ENCODE measurements at regions not wholly inside any gene's neighbourhood (a gene's known extent, or its start where the extent isn't known, plus 50 kb on each side); places are given as distances from the start of the nearest gene placed in this dataset.

DNA sequence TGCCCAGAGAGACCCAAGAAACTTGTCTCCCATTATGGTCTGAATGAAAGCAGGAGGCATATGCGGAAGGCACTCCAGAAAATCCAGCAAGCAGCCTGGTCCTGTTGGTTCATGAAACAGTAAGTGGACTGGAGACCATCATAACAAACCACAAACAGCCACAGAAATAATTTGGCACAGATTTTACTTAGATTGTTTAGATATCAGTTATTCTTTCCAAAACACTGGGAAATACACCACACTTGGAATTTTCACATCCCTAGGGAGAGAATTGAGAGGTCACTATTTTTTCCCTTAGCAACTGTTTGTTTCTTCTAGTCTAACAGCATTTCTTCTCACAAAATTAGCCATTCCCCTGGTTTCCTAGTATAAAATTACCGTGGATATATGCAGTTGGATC, 300.8 kb downstream of the OSTF1 start:
- intact Hi-C loops (cut with DNase I) = no loop called here
- DNase-seq = no peak
- ATAC-seq (ENCODE audit: poor library complexity) = no peak

DNA sequence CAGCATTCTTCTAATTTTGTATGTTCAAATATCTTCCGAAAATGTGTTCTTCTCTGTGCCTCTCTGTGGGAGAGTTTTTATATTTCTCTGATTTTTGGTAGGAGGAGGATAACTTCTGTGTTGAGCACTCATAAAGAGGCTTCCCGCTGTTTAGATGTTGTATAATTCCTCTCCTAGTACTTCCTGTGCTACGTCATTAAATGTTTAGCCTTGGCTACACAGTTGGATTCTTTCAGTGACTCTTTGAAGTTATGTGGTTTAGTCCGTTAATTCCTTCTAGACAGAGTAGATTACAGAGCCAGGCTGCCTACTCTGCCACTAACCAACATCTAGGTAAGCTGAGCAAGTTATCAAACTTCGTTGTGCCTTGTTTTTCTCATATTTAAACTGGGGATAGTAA, 302.6 kb downstream of the OSTF1 start:
- ATAC-seq (ENCODE audit: poor library complexity) = no peak
- intact Hi-C loops (cut with DNase I) = no loop called here
- no peak for DNase-seq

DNA sequence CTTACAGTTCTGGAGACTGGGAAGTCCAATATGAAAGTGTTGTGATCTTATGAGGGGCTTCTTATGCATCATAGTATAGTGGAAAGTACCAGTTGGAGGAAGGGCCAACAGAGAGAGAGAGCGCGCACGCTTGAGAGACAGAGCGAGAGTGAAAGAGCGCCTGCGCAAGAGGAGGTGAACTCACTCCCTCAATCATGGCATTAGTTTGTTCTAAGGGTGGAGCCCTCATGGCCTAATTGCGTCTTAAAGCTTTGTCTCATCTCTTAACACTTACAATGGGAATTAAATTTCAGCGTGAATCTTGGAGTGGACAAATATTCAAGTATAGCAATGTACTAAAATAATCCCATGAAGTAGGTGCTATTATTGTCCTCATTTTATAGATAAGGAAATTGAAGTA, 303.2 kb downstream of the OSTF1 start:
- no peak for DNase-seq
- ATAC-seq (ENCODE audit: poor library complexity) = no peak
- intact Hi-C loops (cut with DNase I) = no loop called here

DNA sequence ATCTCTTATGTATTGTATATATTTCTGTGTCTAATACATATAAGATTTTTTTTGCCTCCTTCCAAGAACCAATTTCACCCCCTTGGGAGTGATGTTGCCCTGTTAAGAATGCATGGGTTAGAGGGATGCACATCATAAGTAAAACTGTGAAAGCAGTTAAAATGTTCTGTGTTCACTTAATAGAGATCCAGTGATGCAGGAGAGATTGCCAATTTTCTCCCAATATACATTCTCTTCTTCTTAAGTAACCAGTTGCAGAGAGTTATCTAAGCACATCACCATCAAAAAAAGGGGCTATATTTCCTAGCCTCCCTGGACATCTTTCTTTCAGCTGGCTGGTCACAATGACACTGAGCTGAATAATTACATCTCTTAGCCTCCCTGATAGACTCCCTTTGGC, 307.0 kb downstream of the OSTF1 start:
- ATAC-seq (ENCODE audit: poor library complexity) = no peak
- intact Hi-C loops (cut with DNase I) = no loop called here
- DNase-seq = no peak

DNA sequence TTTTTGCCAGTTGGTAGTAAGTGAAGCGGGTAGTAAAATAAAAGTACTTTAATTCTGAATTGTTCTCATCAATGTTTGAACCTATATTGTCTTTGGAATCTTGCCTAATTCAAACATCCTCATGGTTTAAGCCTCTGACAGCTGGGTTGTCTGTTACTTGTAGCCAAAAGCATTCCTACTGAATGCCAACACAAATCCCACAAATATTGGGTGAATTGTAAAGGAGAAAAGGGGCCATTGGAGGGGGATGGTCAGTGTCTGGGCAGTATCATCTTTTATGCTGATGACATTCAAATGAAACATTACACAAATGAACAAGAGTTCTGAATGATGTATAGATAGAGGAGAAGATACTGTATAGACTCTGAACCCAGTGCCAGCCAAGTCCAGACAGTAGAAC, 309.5 kb downstream of the OSTF1 start:
- intact Hi-C loops (cut with DNase I) = no loop called here
- ATAC-seq (ENCODE audit: poor library complexity) = no peak
- no peak for DNase-seq

DNA sequence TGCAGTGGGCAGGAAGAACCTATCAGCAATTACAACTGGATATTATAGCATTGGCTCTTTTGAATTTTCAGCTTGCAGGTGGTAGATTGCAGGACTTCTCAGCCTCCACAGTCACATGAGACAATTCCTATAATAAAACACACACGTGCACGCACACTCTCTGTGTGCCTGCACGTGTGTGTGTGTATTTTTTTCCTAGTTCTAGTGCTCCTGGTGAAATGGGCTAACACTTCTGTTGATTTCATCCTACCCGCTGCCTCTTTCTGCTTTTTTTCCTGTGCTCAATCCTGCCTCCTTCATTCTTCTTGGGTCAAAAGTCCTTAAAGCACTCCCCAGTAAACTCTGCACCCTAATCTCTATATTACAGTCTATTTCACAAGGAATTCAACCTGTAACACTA, 320.1 kb downstream of the OSTF1 start:
- intact Hi-C loops (cut with DNase I) = no loop called here
- DNase-seq (no peak), ATAC-seq (ENCODE audit: poor library complexity) (no peak)

DNA sequence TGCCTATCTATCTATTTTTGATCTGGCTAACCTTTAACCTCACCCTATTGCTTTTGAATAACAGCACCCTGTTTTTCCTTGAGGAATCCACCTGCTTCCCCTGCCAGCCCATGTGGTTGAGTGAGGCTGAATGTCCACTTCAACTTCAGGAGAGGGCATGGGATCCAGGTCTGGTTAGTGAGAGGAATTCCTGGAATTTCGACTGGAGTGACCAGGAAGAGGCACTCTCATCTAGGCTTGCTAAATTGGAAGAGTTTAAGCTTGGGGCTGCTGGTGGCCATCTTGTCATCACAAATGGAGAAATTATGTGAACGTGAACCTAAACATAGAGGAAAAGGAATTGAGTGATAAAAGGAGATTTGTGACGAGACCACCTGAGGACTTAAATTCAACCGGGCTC, 322.1 kb downstream of the OSTF1 start:
- DNase-seq (no peak), ATAC-seq (ENCODE audit: poor library complexity) (no peak)
- intact Hi-C loops (cut with DNase I) = no loop called here

DNA sequence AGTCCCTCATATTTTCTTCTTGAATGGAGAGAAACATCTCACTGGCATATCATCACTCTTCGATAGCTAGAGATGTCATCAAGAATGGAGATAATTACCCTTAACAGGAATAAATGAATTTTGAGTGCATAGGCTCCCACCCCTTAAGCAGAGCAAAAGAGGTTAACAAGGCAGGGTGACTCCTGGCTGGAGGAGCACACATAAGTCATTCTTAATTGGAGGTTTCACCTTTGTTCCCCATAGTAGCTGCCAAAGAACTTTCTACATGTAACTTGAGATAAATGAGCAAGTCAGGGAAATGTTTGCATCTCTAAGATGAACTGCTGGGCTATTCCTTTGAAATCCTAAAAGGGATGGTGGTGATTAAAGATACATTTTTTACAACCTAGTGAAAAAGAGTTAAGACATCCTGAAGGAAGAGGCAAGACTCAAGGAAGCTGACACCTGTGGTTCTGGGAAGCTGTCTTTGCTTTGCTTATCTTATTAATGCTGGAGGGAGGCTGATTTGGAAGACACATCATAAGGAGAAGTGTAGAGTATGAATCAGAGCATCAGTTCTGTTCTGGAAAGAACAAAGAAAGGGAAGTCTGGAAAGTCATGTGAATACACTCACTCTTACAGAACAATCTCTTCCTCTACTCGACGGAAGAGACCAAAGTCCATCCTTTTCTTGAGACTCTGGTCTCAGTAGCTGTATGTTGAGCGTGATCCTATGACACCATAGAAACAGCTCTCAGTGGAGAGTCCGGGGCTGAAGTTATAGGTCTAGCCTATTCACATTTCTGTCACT, 326.3 kb downstream of the OSTF1 start:
- ATAC-seq (ENCODE audit: poor library complexity) (no peak), DNase-seq (no peak)
- intact Hi-C loops (cut with DNase I) = no loop called here

DNA sequence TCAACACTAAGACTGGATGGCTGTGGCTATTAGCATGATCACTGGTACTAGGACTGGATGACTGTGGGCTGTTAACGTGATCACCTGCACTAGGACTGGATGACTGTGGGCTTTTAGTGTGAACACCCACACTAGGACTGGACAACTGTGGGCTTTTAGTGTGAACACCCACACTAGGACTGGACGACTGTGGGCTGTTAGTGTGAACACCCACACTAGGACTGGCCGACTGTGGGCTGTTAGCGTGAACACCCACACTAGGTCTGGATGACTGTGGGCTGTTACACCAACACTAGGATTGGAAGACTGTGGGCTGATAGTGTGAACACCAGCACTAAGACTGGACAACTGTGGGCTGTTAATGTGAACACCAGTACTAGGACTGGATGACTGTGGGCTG, 329.2 kb downstream of the OSTF1 start:
- DNase-seq = no peak
- intact Hi-C loops (cut with DNase I) = no loop called here
- ATAC-seq (ENCODE audit: poor library complexity) = no peak

DNA sequence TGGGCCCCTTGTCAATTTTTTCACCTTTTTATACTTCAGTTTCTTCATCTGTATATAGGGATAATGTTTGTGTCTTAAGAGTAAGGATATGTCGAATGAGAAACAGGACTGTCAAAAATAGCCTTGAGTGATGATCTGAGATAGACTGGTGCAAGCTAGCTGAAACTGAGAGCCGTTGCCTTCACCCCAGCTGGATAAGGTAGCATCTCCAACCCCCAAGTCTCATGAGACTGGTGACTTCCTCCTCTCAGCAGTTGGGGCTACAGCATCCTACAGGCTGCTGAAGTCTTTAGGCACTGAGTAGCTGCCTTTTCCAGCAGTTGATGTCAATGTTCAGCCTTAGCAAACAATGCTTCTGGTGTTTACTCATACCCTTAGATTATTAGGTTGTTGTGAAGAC, 330.2 kb downstream of the OSTF1 start:
- ATAC-seq (ENCODE audit: poor library complexity) (no peak), DNase-seq (no peak)
- intact Hi-C loops (cut with DNase I) = no loop called here

DNA sequence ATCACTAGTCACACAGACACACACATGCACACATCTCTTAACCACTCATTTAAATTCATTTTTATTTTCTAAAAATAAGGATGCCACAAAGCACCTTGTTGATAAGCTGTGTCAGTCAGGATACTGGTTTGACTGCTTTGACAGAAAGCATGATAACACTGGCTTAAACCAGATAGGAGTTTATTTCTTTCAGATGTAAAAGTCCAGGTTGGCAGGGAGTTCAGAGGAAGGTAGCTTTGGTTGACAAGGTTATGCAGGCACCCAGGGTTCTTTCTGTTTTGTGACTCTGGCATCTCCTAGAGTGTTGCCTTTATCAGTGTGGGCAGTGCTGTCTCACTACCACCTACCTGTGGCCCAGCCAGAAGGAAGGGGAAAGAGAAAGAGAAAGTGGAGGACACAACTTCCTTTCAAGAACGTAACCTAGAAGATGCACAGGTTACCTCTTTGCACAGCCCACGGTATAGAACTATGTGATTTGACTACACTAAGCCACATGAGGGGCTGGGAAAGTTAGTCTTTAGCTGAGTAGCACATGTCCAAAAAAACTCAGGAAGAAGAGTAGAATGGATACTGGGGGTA, 334.7 kb downstream of the OSTF1 start:
- DNase-seq (no peak), ATAC-seq (ENCODE audit: poor library complexity) (no peak)
- intact Hi-C loops (cut with DNase I) = no loop called here

DNA sequence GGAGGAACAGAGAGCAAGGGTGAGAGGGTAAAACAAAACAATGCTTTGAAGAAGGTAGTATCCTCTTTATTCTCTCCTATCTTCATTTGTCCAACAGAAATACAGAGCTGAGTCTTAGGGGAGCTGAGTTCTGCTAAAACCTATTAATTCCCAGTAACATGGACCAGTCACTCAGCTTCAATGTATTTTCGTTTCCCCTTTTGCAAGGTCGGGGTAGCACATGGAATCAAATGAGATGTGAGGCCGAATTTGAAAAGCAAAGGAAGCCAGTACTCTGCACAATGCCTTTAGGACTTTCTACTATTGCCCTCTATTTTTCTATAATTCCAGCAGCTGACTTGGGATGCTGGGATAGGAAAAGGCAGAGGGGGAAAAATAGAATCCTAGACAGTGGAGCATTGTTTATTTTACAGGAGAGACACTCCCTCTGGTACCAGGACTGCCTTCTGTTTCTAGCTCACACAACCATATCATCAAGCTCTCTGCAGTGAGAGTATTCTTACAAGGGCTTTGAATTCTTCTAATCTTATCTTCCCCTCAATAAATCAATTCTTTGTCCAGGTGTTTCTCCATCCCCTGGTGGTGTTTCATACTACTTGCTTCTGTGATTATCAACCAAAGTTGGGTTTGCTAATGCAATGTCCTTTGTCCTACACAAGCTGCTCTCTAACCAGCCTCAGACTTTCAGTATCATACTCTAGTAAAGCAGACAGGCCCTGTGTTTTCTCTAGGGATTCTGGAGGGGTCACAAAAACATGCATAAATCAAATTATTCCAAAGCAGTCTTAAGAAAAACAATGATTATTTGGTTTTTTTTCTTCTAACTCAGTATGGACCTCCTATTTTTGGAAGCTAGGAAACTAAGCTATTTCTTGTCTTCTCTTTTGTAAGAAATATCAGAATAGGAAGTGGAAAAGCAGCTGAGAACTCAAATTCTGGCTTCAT, 341.5 kb downstream of the OSTF1 start:
- intact Hi-C loops (cut with DNase I) = no loop called here
- no peak for DNase-seq
- ATAC-seq (ENCODE audit: poor library complexity) = peak; percentile 31

DNA sequence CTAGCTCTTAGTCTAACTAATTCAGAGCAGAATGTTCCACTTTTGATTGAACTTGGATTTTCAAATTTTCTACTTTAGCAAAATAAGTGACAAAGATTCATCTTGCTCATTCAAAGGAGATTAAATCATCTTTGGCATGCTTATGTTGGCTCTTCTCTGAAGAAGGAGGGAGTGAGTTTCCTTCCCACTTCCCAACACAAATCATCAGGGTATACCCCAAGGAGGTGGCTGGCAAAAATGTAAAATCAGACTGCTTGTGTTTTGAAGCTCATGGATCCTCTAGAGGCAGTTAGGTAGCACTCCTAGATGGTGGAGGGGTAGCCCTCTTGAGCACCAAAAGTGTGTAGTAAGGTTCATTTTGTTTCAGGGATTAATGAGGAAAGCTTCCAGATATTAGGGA, 343.1 kb downstream of the OSTF1 start:
- ATAC-seq (ENCODE audit: poor library complexity) (peak; percentile 73), DNase-seq (no peak)
- intact Hi-C loops (cut with DNase I) = no loop called here

DNA sequence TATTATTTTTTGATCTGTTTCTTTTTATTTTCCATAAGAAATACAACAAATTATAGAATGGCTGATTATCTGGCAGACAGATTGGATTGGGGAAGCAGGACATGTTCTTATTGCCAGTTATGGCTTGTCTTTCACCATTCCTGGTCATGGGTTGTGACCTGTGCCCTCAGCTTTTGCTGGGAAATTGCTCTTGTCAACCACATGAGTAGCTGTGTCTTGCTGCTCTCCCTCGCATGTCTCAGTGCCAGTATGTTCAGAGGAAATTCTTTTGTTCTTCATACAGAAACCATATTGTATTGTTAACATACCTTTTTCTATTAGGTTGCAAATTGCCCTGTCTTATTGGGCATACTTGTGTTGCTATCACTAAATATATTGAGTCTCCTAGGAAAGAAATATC, 344.1 kb downstream of the OSTF1 start:
- peak; percentile 48 for DNase-seq
- ATAC-seq (ENCODE audit: poor library complexity) = peak; percentile 34
- intact Hi-C loops (cut with DNase I) = no loop called here

DNA sequence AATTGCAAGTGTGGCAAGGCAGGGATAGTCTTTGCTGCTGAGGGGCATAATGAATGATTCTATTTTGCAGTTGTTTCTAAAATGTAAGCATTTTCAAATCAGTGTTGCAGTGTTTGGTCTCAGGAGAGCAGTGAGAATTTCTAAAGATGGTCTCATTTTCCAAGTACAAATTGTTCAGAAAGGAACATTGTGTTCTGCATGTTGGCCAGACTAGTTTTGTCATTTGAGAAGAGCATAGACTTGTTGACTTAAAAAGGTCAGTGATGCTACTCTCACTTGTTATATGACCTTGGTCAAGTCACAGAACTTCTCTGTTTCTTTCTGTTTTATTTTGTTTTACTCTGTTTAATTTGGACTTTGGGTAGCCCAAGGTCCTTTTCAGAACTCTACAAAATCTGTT, 344.6 kb downstream of the OSTF1 start:
- intact Hi-C loops (cut with DNase I) = no loop called here
- ATAC-seq (ENCODE audit: poor library complexity) (peak; percentile 73), DNase-seq (no peak)

DNA sequence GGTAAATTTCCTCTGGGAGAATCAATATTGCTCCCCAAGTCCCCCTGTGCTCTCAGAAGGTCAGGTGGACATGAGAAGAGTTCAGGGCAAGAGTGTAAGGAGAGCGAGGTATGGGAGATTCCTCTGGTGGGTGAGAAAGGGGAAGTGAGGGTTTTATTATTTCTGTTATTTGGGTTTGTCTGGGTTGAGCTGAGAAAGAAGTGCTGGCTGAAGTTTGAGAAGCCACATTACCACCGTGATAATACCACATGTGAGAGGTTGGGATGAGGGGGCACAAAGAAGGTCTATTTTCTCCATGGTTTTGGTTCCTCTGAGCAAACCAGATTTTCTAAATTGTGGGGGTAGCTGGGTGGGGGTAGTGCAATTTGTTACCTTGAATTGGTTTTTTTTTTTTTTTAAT, 350.4 kb downstream of the OSTF1 start:
- no peak for DNase-seq
- ATAC-seq (ENCODE audit: poor library complexity) = no peak
- intact Hi-C loops (cut with DNase I) = no loop called here

DNA sequence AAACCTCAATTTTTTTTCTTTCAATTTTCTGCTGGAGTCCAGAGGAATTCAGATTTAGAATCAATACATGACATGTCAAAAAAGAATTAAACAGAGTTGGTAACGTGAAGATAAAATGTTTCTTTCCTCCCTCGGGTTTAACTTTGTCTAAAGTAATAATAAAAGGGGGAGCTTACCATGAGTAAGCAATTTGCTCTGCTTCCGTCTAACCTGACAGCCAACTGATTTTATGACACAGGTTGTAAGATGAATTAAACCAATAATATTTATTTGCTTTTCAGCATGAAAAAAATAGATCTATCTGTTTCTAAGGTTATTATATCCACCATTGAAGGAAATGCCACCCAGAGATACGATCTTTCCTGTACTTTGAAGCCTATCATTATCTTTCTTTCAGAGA, 352.6 kb downstream of the OSTF1 start:
- intact Hi-C loops (cut with DNase I) = no loop called here
- DNase-seq (no peak), ATAC-seq (ENCODE audit: poor library complexity) (no peak)

DNA sequence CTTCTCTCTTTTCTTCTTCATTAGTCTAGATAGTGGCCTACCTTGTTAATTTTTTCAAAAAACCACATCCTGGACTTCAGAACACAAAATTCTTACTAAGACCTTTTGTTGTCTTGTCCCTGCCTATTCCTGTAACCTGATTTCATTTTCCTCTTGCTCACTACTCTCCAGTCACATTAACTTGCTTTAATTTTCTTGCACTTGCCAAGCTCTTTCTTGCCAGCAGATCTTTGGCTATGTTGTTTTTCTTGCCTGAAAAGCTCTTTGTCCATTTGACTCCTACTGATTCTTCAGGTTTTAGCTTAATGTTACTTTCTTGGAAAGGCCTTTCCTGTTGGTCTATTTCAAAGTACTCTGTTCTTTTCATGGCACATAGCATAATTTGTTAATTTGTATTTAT, 356.8 kb downstream of the OSTF1 start:
- DNase-seq (no peak), ATAC-seq (ENCODE audit: poor library complexity) (no peak)
- intact Hi-C loops (cut with DNase I) = no loop called here

DNA sequence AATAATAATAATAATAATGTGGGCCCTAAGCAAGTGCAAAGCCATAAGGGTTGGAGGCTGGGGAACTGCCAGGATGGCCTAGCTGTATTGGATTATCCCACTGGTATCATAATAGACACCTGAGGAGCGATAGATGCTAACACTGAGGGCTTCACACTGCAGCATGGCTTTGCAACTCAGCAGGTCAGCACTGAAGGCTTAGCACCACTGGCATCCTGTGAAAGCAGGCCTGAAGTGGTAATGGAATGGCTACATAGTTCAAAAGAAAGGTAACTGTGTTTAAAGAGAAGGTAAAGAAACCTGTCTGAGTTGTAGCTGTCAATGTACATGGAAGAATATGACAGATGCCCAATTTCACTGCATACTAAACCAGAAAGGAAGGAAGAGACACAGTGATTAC, 359.0 kb downstream of the OSTF1 start:
- intact Hi-C loops (cut with DNase I) = no loop called here
- DNase-seq (no peak), ATAC-seq (ENCODE audit: poor library complexity) (no peak)

DNA sequence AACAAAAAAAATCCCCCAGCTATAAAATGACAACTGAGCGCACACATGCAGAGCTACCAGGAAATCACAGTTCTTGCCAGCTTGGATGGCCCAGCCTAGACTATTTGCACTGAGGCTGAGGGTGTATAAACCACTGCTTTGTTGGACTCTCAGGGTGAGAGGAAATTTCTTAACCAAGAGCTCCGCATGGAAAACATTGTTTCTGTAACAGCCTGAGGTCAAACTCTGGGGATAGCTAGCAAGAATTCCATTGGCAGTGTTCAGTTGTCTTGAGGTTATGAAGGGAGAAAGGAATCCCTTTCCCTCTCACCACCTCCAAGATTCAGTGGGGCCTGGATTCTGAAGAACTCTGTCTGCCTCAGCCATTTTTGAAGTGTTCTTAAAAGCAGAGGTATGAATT, 360.0 kb downstream of the OSTF1 start:
- intact Hi-C loops (cut with DNase I) = no loop called here
- peak; percentile 47 for ATAC-seq (ENCODE audit: poor library complexity)
- peak; percentile 40 for DNase-seq
